ENCODE measurements at regions not wholly inside any gene's neighbourhood (a gene's known extent, or its start where the extent isn't known, plus 50 kb on each side); places are given as distances from the start of the nearest gene placed in this dataset.
A peak's percentile ranks its signal among the peaks of the same experiment; 100 is the strongest.
"Not testable (repeated sequence)": the region's sequence is repeated elsewhere in the genome, so short reads cannot be mapped to it uniquely, and the experiment has no call there.

- TF ChIP-seq HEYL (CRISPR knock-in tag; IDR thresholded peaks at IDR 0.05) (no peak), ZFP36 (IDR thresholded peaks at IDR 0.05; ENCODE audit: borderline replicate concordance, partially characterized antibody) (no peak), CHD2 (IDR thresholded peaks at IDR 0.05; ENCODE audit: low read length, partially characterized antibody) (no peak), BHLHE40 (IDR thresholded peaks at IDR 0.05; ENCODE audit: low read depth, low read length) (no peak), KDM1A (IDR thresholded peaks at IDR 0.05; ENCODE audit: low read depth) (no peak), JUNB (IDR thresholded peaks at IDR 0.05) (no peak)
These were observed 638.2 kb downstream of the ANKRD7 start (continued) for GRCh38 chr7:118862740-118863139.

GRCh38 chr7:118863966-118864365 lies 639.5 kb downstream of the ANKRD7 start:
- 17% methylated on average over 2 of the region's 2 CpGs for WGBS (ENCODE audit: missing lambda C conversion rate)
- no peak for FAIRE-seq
- POLR2A ChIA-PET = no interaction called here
- H3K4me3 ChIP-seq = no peak overlapping the region
- no peaks in the 10 kb centered on the region for H3K4me1 ChIP-seq
- no peaks in the 10 kb centered on the region for H3K9me3 ChIP-seq
- no peak overlapping the region for H3K27ac ChIP-seq
- DNase-seq (ENCODE audit: low read depth in 1 of 2, low spot score in 1 of 2) = no peak
- no peak for ATAC-seq
- CTCF ChIA-PET = no interaction called here
- no peak overlapping the region for H3K4me2 ChIP-seq
- TF ChIP-seq HEYL (CRISPR knock-in tag; IDR thresholded peaks at IDR 0.05) = no peak
- TF ChIP-seq HES2 (IDR thresholded peaks at IDR 0.05) = no peak

GRCh38 chr7:118867860-118868259 lies 643.4 kb downstream of the ANKRD7 start:
- ATAC-seq = no peak
- no peak for TF ChIP-seq ATOH8 (CRISPR knock-in tag; IDR thresholded peaks at IDR 0.05; ENCODE audit: low read depth)
- no peak for TF ChIP-seq HEYL (CRISPR knock-in tag; IDR thresholded peaks at IDR 0.05)
- no peak for FAIRE-seq
- WGBS (ENCODE audit: missing lambda C conversion rate) = 6% methylated on average over 3 of the region's 3 CpGs
- Histone ChIP-seq H3K4me1 (no peaks in the 10 kb centered on the region), H3K4me3 (no peak overlapping the region), H3K4me2 (no peak overlapping the region), H3K9me3 (no peaks in the 10 kb centered on the region), H3K27ac (no peak overlapping the region)
- ChIA-PET POLR2A (no interaction called here), CTCF (no interaction called here)
- no peak for DNase-seq (ENCODE audit: low read depth in 1 of 2, low spot score in 1 of 2)

GRCh38 chr7:118869141-118869540 lies 644.6 kb downstream of the ANKRD7 start:
- not testable (repeated sequence) for FAIRE-seq, H3K27ac ChIP-seq

GRCh38 chr7:118870187-118870586 lies 645.7 kb downstream of the ANKRD7 start:
- no peak for ATAC-seq
- no peak for FAIRE-seq
- Histone ChIP-seq H3K4me2 (no peak overlapping the region), H3K4me1 (no peaks in the 10 kb centered on the region), H3K27ac (no peak overlapping the region), H3K9me3 (no peaks in the 10 kb centered on the region), H3K4me3 (no peak overlapping the region)
- CTCF ChIA-PET = no interaction called here
- peak in 1 of 2 experiments; percentile 5 for DNase-seq (ENCODE audit: low read depth in 1 of 2, low spot score in 1 of 2)
- 39% methylated on average over 4 of the region's 4 CpGs for WGBS (ENCODE audit: missing lambda C conversion rate)
- POLR2A ChIA-PET = no interaction called here
- TF ChIP-seq RAD21 (conservative IDR thresholded peaks at IDR 0.05 in 1 of 2, IDR thresholded peaks at IDR 0.05 in 1 of 2) (peak in 1 of 2 experiments; percentile 10; a peak in 1 of 5 replicates), FOSL2 (IDR thresholded peaks at IDR 0.05) (no peak), FOSL2 (CRISPR knock-in tag; IDR thresholded peaks at IDR 0.05) (no peak)

More at GRCh38 chr7:118869141-118869540, 644.6 kb downstream of the ANKRD7 start:
- H3K9me3 ChIP-seq; ATAC-seq; H3K4me1 ChIP-seq; H3K4me3 ChIP-seq; POLR2A ChIA-PET; H3K4me2 ChIP-seq; DNase-seq (ENCODE audit: low read depth in 1 of 2, low spot score in 1 of 2); CTCF ChIA-PET: not testable (repeated sequence)
- WGBS (ENCODE audit: missing lambda C conversion rate) = 52% methylated on average over 2 of the region's 2 CpGs

- FAIRE-seq (no peak), DNase-seq (ENCODE audit: low read depth in 1 of 2, low spot score in 1 of 2) (peak in 1 of 2 experiments; percentile 2), ATAC-seq (no peak)
- no peak for TF ChIP-seq NFE2L2 (conservative IDR thresholded peaks at IDR 0.05; ENCODE audit: low read length)
- TF ChIP-seq MYC (IDR thresholded peaks at IDR 0.05; ENCODE audit: borderline replicate concordance, low read length) = no peak
- no peak for TF ChIP-seq CTCF (IDR thresholded peaks at IDR 0.05)
- no peak for TF ChIP-seq JUN (IDR thresholded peaks at IDR 0.05)
- TF ChIP-seq HOXA7 (CRISPR knock-in tag; IDR thresholded peaks at IDR 0.05) = no peak
- TF ChIP-seq ELK1 (IDR thresholded peaks at IDR 0.05; ENCODE audit: low read depth, low read length) = no peak
- no peak for TF ChIP-seq ATOH8 (CRISPR knock-in tag; IDR thresholded peaks at IDR 0.05; ENCODE audit: low read depth)
- TF ChIP-seq FOSB (CRISPR knock-in tag; IDR thresholded peaks at IDR 0.05) = no peak
- TF ChIP-seq SREBF2 (IDR thresholded peaks at IDR 0.05) = no peak
- no peak for TF ChIP-seq RARB (CRISPR knock-in tag; IDR thresholded peaks at IDR 0.05)
- TF ChIP-seq BHLHE40 (IDR thresholded peaks at IDR 0.05; ENCODE audit: low read depth, low read length) = no peak
- no peak for TF ChIP-seq EHMT2 (IDR thresholded peaks at IDR 0.05; ENCODE audit: low read depth)
- POLR2A ChIA-PET = no interaction called here
- no peak overlapping the region for H3K4me3 ChIP-seq
- 12% methylated on average over 3 of the region's 3 CpGs for WGBS (ENCODE audit: missing lambda C conversion rate)
- no peak overlapping the region for H3K27ac ChIP-seq
- no peaks in the 10 kb centered on the region for H3K4me1 ChIP-seq
- H3K4me2 ChIP-seq = no peak overlapping the region
- CTCF ChIA-PET = no interaction called here
- H3K9me3 ChIP-seq = no peaks in the 10 kb centered on the region
These were observed 648.1 kb downstream of the ANKRD7 start for GRCh38 chr7:118872568-118872967.
